ENCODE measurements at regions not wholly inside any gene's neighbourhood (a gene's known extent, or its start where the extent isn't known, plus 50 kb on each side); places are given as distances from the start of the nearest gene placed in this dataset.

DNA sequence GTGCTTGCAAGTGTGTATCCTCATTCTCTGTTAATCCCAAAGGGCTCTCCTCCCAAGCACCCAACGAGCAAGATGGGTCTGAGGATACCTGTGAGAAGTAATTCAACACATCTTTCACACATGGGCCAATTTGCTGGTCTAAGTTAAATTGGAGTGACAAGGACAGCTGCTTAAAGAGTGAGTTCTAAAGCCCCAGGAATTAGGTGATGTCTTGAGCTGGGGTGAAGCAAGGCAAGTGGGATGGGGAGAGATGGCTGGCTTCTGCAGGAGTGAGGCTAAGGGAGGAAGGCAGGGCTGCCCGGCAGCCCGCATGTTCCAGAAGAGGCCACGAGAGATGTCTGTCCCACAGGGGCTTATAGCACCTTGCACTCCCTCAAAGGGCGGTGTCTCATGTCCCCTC lies 288.5 kb downstream of the CDH26 start:
- TF ChIP-seq POLR2AphosphoS5 (IDR thresholded peaks at IDR 0.05; ENCODE audit: low read depth, low read length) = no peak
- TF ChIP-seq, protein P1, sequence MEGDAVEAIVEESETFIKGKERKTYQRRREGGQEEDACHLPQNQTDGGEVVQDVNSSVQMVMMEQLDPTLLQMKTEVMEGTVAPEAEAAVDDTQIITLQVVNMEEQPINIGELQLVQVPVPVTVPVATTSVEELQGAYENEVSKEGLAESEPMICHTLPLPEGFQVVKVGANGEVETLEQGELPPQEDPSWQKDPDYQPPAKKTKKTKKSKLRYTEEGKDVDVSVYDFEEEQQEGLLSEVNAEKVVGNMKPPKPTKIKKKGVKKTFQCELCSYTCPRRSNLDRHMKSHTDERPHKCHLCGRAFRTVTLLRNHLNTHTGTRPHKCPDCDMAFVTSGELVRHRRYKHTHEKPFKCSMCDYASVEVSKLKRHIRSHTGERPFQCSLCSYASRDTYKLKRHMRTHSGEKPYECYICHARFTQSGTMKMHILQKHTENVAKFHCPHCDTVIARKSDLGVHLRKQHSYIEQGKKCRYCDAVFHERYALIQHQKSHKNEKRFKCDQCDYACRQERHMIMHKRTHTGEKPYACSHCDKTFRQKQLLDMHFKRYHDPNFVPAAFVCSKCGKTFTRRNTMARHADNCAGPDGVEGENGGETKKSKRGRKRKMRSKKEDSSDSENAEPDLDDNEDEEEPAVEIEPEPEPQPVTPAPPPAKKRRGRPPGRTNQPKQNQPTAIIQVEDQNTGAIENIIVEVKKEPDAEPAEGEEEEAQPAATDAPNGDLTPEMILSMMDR (IDR thresholded peaks at IDR 0.05) = no peak

Measured in Panc1 (cell line).